GM21576 (cell line): ENCODE measurements at regions not wholly inside any gene's neighbourhood (a gene's known extent, or its start where the extent isn't known, plus 50 kb on each side); places are given as distances from the start of the nearest gene placed in this dataset.

Source experiments
- ATAC-seq: cut with Tn5 transposase; IDR thresholded peaks from one replicate; pipeline ENCODE4 v1.9.1; 2021; ENCODE audit warnings: mild to moderate bottlenecking, moderate library complexity; ENCODE audit not compliant: unreplicated experiment

GRCh38 chr2:136377423-136378382 is 259.8 kb upstream of the CXCR4 start:
- no peak for ATAC-seq

- no peak for ATAC-seq
Observed at GRCh38 chr2:136376798-136377211, 258.9 kb upstream of the CXCR4 start.

DNA sequence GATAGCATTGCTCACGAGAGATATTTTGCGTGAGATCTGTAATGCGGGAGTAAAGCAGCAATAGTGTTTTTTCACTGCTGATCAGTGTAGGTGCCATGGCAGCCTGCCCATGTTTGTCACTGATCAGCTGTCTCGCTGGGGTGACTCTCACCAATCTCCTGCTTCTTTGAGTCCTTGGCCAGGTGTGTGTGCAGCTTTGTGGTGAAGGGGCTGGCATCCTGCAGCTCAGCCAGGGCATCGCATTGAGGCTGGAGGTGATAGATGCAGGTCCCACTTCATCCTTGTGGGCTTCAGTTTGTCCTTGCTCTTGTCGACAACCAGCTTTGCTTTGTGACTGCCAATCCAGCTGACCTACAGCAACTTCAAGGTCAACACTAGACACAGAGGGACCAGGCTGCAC is 258.3 kb upstream of the CXCR4 start:
- ATAC-seq = no peak

- ATAC-seq = peak; percentile 46
Observed at GRCh38 chr2:136375017-136375901, 257.3 kb upstream of the CXCR4 start.

DNA sequence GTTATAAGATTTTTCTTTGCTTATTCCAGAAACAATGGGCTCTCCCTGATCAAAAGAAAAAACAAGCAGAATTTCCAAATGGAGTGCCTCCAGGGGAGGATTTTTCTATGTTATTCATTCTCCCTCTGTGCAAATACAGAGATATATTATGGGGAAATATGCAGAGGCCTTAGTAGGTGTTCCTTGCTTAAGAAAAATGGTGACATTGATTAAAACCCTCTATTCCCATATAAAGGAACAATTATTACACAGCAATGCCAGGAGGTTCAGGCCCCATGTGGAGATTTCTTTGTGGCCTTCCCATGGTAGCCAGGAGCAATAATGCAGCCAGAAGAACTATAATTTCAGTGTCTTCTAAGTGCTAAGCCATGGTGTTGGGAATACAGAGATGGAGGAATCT is 255.9 kb upstream of the CXCR4 start:
- ATAC-seq = no peak

DNA sequence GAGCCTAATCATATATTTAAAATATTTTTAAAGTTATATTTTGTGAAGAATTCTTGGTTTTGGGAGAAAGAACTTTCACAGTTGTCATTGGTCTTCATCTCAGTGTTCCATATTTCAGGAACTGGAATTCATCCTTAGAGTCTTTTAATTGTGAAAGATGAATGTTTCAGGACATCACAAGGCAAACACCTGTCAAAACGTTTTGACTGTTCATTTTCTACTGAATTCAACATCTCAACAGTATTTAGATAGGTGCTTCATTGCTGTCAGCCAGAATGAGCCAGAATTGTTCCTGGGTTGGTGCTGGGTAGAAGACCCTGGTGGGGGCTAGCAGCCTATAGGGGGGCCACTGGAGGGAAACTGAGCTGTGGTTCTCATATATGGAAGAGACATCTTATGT is 255.1 kb upstream of the CXCR4 start:
- no peak for ATAC-seq

DNA sequence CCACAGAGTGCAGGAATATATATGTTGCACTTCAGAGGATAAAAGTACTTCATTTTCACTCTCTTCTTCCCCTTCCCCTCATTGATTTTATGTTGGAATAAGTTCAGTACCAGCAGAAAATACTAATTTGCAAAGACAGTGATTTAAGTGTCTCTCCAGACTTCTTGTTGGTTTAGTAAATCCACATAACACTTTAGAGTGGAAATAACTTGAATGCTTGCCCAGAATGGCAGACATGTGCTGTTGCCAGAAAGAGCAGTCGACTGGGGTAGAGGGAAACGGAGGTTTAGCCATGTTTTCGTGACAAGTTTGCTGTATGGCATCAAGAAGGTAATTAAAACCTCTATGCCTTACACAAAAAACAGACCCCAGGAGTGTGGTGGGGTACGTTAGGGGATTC is 246.0 kb upstream of the CXCR4 start:
- ATAC-seq = no peak

- ATAC-seq = no peak
Observed at GRCh38 chr2:136363470-136363869, 245.5 kb upstream of the CXCR4 start.

DNA sequence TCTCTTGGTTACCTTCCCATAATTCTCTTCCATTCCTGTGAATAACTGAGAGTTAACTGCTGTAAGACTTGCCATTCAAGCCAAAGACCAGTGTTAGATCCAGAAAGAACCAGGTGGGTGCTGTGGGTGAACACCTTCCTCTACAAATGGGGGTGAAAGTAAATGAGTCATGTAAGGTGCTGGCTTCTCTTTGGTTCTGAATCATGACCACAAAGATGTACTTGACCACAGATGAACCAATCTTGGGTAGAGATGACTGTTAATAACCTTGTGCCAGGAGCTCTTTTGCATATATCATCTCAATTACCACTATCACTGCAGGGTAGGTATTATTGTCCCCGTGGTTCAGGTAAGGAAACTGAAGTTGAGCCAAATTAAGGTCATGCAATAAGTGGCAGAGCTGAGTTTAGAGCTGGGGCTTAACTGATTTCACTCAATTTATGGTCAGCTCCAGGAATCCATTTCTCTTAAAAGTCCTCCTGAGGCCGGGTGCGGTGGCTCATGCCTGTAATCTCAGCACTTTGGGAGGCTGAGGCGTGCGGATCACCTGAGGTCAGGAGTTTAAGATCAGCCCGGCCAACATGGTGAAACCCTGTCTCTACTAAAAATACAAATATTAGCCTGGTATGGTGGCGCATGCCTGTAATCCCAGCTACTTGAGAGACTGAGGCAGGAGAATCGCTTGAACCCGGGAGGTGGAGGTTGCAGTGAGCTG is 244.9 kb upstream of the CXCR4 start:
- peak; percentile 94 for ATAC-seq

GRCh38 chr2:136361521-136361920 is 243.6 kb upstream of the CXCR4 start:
- ATAC-seq = no peak

DNA sequence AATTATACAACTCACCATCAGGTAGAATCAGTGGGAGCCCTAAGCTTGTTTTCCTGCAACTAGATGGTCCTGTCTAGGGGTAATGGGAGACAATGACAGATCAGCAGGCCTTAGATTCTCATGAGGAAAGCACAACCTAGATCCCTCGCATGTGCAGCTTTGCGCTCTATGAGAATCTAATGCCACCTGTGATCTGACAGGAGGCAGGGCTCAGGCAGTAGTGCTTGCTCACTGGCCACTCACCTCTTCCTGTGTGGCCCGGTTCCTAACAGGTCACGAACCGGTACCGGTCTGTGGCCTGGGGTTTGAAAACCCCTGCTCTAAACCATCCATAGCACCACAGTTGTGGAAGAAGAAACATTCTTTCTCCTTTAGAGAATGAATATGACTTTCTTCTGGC is 242.8 kb upstream of the CXCR4 start:
- no peak for ATAC-seq

DNA sequence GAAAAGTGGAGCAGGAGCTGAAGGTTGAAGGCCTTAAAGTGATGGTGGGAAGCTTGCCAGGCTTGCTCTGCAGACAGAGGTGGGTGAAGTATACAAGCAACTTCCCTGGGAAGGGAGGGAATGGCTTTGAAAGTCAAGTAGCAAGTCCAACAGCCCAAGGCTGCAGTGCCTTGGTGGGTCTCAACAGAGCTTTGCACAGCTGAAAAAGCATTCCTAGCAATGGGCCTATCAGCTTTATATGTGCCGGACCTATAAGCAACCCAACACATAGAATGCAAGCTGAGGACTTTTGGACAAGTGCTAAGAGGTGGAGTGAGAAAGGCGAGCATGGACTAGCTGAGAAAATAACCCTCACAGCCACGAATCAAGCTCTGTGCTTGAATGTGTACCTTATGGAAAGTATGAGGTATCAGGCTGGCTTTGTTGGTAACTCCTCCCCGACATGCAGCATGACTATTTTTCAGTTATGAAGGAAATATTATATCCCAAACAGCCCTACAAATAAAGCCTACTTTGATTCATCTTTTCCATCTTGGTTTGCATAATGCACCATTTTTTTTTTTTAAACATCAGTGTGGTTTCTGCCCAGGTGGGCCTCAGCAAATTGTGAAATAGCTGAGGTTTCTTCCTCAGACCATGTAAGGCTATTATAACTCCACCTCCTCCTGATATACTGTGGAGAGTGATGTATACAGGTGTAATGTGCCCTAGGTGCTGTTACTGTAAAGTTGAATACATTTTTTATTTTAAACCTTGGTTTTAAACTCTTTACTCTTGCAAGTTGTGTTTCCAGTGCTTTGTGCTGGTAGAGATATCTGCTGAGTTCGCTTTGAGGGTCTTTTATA is 241.4 kb upstream of the CXCR4 start:
- ATAC-seq = no peak

- no peak for ATAC-seq
Observed at GRCh38 chr2:136358576-136358975, 240.6 kb upstream of the CXCR4 start.

DNA sequence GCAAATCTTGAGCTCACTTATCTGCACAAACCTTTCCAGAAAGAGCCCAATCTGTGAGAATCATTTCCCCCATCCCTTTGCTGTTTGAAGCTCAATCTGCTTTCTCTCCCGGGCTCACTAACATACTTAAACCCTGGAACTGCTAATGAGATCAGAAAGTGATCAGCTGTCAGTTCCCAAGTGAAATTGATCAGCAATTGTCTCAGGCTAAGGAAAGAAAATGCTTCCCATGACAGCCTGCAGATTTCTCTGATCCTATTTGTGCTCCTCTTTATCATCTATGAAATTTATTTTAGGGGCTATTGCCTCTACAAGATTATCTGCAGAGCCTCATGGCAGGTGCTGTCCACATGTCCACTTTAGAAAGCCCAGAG is 239.0 kb upstream of the CXCR4 start:
- ATAC-seq = no peak

DNA sequence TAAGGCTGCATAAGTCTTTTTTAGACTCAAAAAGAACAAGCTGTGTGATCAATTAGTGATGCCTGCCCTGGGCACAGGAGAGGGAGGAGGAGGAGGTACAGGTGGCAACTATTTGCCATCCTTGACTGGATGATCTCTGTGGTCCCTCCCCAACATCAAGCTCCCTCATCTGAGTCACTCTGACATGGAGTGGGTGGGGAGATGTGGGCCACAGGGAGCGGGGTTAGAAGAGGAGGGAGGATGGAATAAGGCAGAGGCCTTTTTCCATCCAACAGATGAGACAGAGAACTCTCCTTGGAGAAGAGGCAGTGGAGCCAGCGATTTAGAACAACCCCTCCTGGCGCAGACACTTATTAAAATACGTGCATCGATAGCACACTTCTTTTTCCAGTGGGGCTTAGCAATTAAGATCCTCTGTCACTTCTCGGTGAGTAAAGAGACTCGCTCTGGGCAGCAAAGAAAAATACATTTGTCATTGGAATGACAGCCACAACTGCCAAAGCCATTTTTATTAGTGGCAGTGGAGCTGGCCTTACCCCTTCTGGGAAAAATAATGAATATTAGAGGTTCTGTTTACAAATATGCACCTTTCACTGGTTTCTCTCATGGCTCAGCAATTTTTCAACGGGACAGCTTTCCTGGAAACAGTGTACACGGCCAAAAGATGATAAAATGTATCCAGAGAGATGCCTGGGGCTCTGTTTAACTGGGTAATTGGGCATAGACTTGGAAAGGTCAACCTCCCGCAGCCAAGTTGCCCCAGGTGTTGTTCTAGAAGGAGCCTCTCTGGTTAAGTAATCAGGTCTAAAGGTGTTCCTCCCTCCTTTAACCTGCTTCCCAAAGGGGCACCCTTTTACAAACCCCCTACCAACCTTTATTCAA is 238.4 kb upstream of the CXCR4 start:
- no peak for ATAC-seq

- ATAC-seq = no peak
Observed at GRCh38 chr2:136351684-136352083, 233.7 kb upstream of the CXCR4 start.

- ATAC-seq = no peak
Observed at GRCh38 chr2:136347981-136348380, 230.0 kb upstream of the CXCR4 start.

DNA sequence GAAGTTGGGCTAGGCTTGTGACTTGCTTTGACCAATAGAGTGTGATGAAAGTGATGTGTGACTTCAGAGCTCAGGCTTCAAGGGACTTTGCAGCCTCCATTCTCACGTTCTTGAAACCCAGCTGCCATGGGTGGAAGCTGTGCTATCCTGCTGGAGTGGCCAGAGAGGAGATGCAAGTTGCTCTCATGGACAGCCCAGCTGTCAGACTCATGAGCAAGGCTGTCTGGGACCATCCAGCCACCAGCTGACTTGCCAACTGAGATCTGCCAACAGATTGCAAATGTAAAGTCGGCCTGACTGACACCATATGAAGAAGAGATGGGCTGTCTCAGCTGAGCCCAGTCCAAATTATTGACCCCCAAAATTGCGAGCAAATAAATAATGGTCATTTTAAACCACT is 226.4 kb upstream of the CXCR4 start:
- ATAC-seq = no peak

DNA sequence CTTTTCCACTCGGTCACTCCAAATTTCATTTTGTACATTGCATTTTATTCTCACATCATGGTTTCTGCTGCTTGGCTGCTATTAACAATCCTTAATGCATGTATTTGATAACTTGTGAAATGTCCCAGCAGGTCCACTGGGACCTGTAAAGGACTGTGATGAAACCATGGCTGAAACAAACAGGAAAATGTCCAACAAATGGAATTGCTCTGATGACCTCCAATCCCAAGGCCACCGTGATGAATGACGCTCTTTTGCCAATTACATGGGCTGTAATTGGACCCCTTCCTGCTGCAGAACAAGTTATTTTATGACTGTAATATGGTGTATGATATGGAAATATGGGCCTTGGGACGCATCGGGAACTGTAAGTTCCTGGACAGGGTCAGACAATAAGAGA is 224.2 kb upstream of the CXCR4 start:
- no peak for ATAC-seq
